BJ (cell line): ENCODE measurements at regions not wholly inside any gene's neighbourhood (a gene's known extent, or its start where the extent isn't known, plus 50 kb on each side); places are given as distances from the start of the nearest gene placed in this dataset.

Experiments
- CTCF ChIA-PET: fragments of 350-600 bp; formaldehyde crosslinking; extraction: SDS; loops from one replicate; lab custom pipeline; 2021; ENCODE audit warnings: antibody characterized with exemption, inconsistent platforms; lab: Yijun Ruan, JAX
- POLR2A ChIA-PET: fragments of 300-600 bp; sonication (Branson Sonifier 250); formaldehyde crosslinking; extraction: SDS; loops from one replicate; lab custom pipeline; 2021; ENCODE audit warnings: antibody characterized with exemption; lab: Charles Lee
- DNase-seq: peaks from one replicate; pipeline ENCODE4 v3.0.0-alpha.2; 2011; ENCODE audit warnings: low read depth
- H3K27me3 ChIP-seq: 2 replicates; pipeline ENCODE4 v1.6.0; 2011; ENCODE audit warnings: low read length; ENCODE audit not compliant: control insufficient read depth, insufficient read depth
- H3K36me3 ChIP-seq: 2 replicates; pipeline ENCODE4 v1.5.1; 2011; ENCODE audit warnings: low read length; ENCODE audit not compliant: control insufficient read depth, insufficient read depth
- H3K4me3 ChIP-seq: 2 replicates; pipeline ENCODE4 v1.5.1; 2011; ENCODE audit warnings: low read depth, mild to moderate bottlenecking, control low read depth, low read length
- TF ChIP-seq, protein P1 (sequence below): IDR thresholded peaks from 2 replicates; pipeline ENCODE4 v1.5.1; 2011; ENCODE audit warnings: low read depth, mild to moderate bottlenecking, control low read depth, inconsistent platforms, low read length, moderate library complexity; ENCODE audit not compliant: insufficient read depth

DNA sequence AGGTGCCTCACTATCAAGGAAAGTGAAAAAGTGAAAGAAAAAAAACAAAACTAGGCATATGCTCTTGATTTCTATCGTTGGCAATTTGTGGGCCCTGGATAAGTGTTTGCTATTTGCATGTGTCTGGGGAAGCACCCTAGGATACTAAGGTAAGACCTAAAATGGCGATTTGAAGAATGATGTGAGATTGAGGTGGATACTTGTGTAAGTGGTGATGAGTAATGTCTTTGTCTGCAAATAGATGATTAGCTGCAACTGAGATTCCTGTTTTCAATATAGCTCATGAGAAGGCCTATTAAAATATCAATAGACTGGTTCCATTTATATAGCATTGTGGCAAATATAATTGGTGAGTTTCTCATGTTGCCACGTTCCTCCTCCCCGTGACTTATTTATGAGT lies 261.7 kb downstream of the NEDD1 start:
- Histone ChIP-seq H3K4me3 (no peak overlapping the region), H3K27me3 (no peaks in the 10 kb centered on the region), H3K36me3 (no peaks in the 10 kb centered on the region)
- ChIA-PET POLR2A (no interaction called here), CTCF (no interaction called here)
- TF ChIP-seq, protein P1, sequence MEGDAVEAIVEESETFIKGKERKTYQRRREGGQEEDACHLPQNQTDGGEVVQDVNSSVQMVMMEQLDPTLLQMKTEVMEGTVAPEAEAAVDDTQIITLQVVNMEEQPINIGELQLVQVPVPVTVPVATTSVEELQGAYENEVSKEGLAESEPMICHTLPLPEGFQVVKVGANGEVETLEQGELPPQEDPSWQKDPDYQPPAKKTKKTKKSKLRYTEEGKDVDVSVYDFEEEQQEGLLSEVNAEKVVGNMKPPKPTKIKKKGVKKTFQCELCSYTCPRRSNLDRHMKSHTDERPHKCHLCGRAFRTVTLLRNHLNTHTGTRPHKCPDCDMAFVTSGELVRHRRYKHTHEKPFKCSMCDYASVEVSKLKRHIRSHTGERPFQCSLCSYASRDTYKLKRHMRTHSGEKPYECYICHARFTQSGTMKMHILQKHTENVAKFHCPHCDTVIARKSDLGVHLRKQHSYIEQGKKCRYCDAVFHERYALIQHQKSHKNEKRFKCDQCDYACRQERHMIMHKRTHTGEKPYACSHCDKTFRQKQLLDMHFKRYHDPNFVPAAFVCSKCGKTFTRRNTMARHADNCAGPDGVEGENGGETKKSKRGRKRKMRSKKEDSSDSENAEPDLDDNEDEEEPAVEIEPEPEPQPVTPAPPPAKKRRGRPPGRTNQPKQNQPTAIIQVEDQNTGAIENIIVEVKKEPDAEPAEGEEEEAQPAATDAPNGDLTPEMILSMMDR: no peak
- DNase-seq: no peak

DNA sequence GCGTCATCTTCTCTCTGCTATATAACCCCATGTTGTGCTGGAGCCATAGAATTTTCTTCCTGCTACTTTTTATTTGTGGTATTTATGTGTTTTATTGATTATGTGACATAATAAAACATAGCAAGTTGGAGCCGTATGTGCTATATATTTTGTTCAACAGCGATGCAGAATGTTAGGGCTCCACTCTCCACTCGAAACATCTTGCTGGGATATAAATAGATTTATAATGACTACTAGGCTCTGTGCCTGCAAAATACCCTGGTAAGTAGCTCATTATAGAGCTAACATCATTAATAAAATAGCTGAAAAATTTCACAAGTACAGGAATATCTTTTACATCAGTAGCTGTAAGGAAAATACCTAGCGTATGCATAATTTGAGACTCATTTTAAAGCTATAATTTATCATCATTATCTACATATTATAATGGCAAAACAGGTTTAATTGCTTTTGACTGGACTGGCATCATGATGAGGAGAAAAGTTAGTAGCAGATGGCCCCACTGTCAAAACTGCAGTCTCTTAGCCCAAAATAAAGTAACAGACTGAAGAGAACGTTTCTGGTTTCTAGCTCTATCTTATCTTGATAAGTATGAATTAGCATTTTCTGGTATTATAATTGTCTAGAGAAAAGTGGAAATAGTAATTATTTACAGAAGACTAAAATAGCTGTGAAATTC lies 263.0 kb downstream of the NEDD1 start:
- no peaks in the 10 kb centered on the region for H3K36me3 ChIP-seq
- DNase-seq: no peak
- H3K27me3 ChIP-seq: no peaks in the 10 kb centered on the region
- no peak overlapping the region for H3K4me3 ChIP-seq
- TF ChIP-seq, protein P1: no peak
- ChIA-PET POLR2A (no interaction called here), CTCF (no interaction called here)

DNA sequence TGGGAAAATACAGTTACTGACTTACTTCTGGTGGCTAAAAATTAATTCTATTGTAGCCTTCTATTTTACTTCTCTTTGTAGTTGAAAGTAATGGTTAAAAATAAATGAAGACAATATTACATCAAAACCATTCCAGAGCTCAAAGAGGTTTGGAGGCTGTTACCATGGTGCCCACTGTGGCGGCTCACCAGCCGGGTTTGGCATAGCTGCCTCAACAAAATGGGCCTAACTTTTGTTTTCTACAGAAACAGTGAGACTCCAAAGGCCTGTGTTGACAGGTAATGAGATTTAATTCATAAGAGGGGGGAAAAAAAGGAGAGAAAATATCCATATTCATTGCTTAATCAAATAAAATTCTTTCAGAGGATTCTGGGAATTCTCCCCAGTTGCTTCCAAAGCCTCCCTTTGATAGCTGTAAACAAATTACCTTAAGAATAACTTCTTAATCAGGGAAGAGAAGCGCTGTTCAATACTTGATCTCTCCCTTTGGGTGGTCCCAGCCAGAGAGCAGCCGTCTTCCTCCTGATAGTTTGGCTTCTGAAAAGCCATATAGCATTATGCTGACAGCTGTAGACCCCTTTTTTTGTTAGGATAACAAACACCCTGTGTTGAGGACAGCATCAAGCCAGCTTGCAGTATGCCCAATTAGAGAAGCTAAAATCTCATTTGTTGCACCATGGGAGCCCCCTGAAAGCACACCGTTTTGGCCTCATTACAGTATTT lies 266.8 kb downstream of the NEDD1 start:
- DNase-seq: no peak
- H3K27me3 ChIP-seq: no peaks in the 10 kb centered on the region
- ChIA-PET POLR2A (no interaction called here), CTCF (interaction anchor here (0.8 kb wide), 1 partner anchor 26 kb away, joined by 3 read pairs; no protein-coding TSS in a partner anchor)
- H3K4me3 ChIP-seq: no peak overlapping the region
- H3K36me3 ChIP-seq: no peaks in the 10 kb centered on the region
- TF ChIP-seq, protein P1: no peak

DNA sequence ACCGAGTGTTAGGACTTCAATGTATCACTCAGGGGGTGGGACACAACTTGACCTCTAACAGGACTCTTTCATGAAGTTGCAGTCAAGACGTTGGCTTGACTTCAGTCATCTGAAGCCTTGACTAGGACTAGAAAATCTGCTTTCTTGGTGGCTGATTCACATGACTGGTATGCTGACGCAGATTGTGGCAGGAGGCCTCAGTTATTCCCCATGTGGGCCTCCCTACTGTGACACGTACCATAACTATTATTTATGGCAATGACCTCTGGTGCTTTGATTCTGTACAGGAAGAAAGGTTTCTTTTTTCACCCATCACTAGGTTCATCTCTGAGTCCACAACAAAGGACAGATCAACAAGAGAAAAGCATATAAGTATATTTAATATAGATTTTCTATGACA lies 270.4 kb downstream of the NEDD1 start:
- CTCF ChIA-PET: no interaction called here

More for the DNA sequence above, 270.4 kb downstream of the NEDD1 start:
- TF ChIP-seq, protein P1: no peak
- no peak for DNase-seq
- no peak overlapping the region for H3K4me3 ChIP-seq
- POLR2A ChIA-PET: no interaction called here
- H3K27me3 ChIP-seq: no peaks in the 10 kb centered on the region
- H3K36me3 ChIP-seq: no peaks in the 10 kb centered on the region
